Prostate gland (tissue), 2 donors: ENCODE measurements at regions not wholly inside any gene's neighbourhood (a gene's known extent, or its start where the extent isn't known, plus 50 kb on each side); places are given as distances from the start of the nearest gene placed in this dataset.

Experiments
- POLR2AphosphoS5 ChIP-seq: sonication (generic); formaldehyde crosslinking; IDR thresholded peaks from one replicate; pipeline ENCODE4 v1.6.1; 2017; ENCODE audit warnings: antibody characterized with exemption
- TF ChIP-seq, protein P1 (sequence below), 4 experiments: fragments of 200-600 bp in 2 of 4; fragments of 450-650 bp in 2 of 4; sonication (generic) in 2 of 4; IDR thresholded peaks; 1 replicate in 3 of 4; 2 replicates in 1 of 4; pipeline ENCODE4 v1.5.1; 2016 to 2019; ENCODE audit warnings: antibody characterized with exemption in 4 of 4, mild to moderate bottlenecking in 2 of 4, moderate library complexity in 2 of 4

- TF ChIP-seq, protein P1, sequence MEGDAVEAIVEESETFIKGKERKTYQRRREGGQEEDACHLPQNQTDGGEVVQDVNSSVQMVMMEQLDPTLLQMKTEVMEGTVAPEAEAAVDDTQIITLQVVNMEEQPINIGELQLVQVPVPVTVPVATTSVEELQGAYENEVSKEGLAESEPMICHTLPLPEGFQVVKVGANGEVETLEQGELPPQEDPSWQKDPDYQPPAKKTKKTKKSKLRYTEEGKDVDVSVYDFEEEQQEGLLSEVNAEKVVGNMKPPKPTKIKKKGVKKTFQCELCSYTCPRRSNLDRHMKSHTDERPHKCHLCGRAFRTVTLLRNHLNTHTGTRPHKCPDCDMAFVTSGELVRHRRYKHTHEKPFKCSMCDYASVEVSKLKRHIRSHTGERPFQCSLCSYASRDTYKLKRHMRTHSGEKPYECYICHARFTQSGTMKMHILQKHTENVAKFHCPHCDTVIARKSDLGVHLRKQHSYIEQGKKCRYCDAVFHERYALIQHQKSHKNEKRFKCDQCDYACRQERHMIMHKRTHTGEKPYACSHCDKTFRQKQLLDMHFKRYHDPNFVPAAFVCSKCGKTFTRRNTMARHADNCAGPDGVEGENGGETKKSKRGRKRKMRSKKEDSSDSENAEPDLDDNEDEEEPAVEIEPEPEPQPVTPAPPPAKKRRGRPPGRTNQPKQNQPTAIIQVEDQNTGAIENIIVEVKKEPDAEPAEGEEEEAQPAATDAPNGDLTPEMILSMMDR (IDR thresholded peaks at IDR 0.05), result no peak
- TF ChIP-seq POLR2AphosphoS5, result no peak
Observed at GRCh38 chr9:87088192-87088591, 140.9 kb upstream of the GAS1 start.
